ENCODE measurements at regions not wholly inside any gene's neighbourhood (a gene's known extent, or its start where the extent isn't known, plus 50 kb on each side); places are given as distances from the start of the nearest gene placed in this dataset.

DNA sequence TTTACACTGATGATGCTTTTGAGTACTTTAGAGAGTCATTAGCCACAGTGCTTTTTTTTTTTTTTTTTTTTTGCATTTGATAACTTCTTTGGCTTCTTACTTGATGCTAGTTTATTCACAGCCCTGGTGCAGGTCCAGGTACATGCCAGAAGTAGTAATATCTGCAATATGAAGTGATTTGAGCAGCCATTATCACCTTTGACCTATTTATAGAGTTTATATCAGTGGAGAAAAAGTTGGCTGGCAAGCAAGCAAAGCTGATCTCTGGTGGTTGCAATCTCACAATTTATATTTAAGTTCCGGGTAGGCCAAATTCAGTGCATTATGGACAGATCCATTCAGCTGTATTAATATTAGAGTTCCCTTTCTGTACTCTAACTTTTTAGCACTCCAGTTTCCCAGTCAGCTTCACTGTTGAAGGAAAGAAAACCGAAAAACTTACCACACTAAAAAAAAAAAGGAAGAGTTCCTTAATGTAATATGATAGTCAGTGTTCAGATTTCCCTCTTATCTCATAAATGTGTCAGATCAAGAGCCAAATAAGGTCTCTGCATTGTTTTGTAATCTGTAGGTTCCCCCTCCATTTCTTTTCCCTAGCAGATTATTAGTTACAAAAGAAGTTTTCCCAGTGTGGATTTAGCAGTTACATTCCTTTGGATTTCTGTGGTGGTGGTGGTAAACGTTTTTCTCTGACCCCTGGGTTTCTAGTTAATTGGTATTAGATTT, 78.6 kb downstream of the HAUS1 start:
- TF ChIP-seq, protein P1, sequence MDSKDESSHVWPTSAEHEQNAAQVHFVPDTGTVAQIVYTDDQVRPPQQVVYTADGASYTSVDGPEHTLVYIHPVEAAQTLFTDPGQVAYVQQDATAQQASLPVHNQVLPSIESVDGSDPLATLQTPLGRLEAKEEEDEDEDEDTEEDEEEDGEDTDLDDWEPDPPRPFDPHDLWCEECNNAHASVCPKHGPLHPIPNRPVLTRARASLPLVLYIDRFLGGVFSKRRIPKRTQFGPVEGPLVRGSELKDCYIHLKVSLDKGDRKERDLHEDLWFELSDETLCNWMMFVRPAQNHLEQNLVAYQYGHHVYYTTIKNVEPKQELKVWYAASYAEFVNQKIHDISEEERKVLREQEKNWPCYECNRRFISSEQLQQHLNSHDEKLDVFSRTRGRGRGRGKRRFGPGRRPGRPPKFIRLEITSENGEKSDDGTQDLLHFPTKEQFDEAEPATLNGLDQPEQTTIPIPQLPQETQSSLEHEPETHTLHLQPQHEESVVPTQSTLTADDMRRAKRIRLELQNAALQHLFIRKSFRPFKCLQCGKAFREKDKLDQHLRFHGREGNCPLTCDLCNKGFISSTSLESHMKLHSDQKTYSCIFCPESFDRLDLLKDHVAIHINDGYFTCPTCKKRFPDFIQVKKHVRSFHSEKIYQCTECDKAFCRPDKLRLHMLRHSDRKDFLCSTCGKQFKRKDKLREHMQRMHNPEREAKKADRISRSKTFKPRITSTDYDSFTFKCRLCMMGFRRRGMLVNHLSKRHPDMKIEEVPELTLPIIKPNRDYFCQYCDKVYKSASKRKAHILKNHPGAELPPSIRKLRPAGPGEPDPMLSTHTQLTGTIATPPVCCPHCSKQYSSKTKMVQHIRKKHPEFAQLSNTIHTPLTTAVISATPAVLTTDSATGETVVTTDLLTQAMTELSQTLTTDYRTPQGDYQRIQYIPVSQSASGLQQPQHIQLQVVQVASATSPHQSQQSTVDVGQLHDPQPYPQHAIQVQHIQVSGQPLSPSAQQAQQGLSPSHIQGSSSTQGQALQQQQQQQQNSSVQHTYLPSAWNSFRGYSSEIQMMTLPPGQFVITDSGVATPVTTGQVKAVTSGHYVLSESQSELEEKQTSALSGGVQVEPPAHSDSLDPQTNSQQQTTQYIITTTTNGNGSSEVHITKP (tag by site-specific recombination; IDR thresholded peaks at IDR 0.05), result peak; percentile 49
- TF ChIP-seq SALL2 (tag by site-specific recombination; IDR thresholded peaks at IDR 0.05; ENCODE audit: borderline replicate concordance), result no peak
- TF ChIP-seq KLF1 (tag by site-specific recombination; IDR thresholded peaks at IDR 0.05), result no peak
- TF ChIP-seq, protein P2, sequence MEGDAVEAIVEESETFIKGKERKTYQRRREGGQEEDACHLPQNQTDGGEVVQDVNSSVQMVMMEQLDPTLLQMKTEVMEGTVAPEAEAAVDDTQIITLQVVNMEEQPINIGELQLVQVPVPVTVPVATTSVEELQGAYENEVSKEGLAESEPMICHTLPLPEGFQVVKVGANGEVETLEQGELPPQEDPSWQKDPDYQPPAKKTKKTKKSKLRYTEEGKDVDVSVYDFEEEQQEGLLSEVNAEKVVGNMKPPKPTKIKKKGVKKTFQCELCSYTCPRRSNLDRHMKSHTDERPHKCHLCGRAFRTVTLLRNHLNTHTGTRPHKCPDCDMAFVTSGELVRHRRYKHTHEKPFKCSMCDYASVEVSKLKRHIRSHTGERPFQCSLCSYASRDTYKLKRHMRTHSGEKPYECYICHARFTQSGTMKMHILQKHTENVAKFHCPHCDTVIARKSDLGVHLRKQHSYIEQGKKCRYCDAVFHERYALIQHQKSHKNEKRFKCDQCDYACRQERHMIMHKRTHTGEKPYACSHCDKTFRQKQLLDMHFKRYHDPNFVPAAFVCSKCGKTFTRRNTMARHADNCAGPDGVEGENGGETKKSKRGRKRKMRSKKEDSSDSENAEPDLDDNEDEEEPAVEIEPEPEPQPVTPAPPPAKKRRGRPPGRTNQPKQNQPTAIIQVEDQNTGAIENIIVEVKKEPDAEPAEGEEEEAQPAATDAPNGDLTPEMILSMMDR (tag by site-specific recombination; IDR thresholded peaks at IDR 0.05), result no peak
- TF ChIP-seq ZNF266 (tag by site-specific recombination; IDR thresholded peaks at IDR 0.05; ENCODE audit: low read depth), result no peak
- TF ChIP-seq ZBTB26 (tag by site-specific recombination; optimal IDR thresholded peaks at IDR 0.05), result no peak
